ENCODE measurements at regions not wholly inside any gene's neighbourhood (a gene's known extent, or its start where the extent isn't known, plus 50 kb on each side); places are given as distances from the start of the nearest gene placed in this dataset.
"Not testable (repeated sequence)": the region's sequence is repeated elsewhere in the genome, so short reads cannot be mapped to it uniquely, and the experiment has no call there.

GRCh38 chr1:222865718-222866117 is 50.9 kb downstream of the DISP1 start:
- DNase-seq, result no peak

- DNase-seq, result no peak
These were observed 52.5 kb downstream of the DISP1 start for GRCh38 chr1:222867316-222867715.

GRCh38 chr1:222876182-222876581 is 61.3 kb downstream of the DISP1 start:
- DNase-seq, result no peak

- DNase-seq, result no peak
These were observed 63.0 kb downstream of the DISP1 start for GRCh38 chr1:222877854-222878253.

- DNase-seq, result peak; percentile 49
These were observed 65.7 kb downstream of the DISP1 start for GRCh38 chr1:222880587-222880986.

GRCh38 chr1:222886194-222886854 is 71.5 kb downstream of the DISP1 start:
- no peak for DNase-seq

GRCh38 chr1:222886878-222887351 is 72.1 kb downstream of the DISP1 start:
- DNase-seq, result no peak

GRCh38 chr1:222889440-222889839 is 74.6 kb downstream of the DISP1 start:
- DNase-seq, result no peak

- DNase-seq, result no peak
These were observed 75.9 kb downstream of the DISP1 start for GRCh38 chr1:222890716-222891115.

GRCh38 chr1:222891578-222891977 is 76.7 kb downstream of the DISP1 start:
- DNase-seq, result no peak

- DNase-seq, result peak; percentile 32
These were observed 77.4 kb downstream of the DISP1 start for GRCh38 chr1:222892137-222892769.

- no peak for DNase-seq
These were observed 78.4 kb downstream of the DISP1 start for GRCh38 chr1:222893255-222893654.

- no peak for DNase-seq
These were observed 79.5 kb downstream of the DISP1 start for GRCh38 chr1:222894331-222894730.

GRCh38 chr1:222896630-222897526 is 82.0 kb downstream of the DISP1 start:
- no peak for DNase-seq

- no peak for DNase-seq
These were observed 82.8 kb downstream of the DISP1 start for GRCh38 chr1:222897527-222898190.

- DNase-seq, result no peak
These were observed 83.3 kb downstream of the DISP1 start for GRCh38 chr1:222898191-222898527.

GRCh38 chr1:222899471-222899870 is 84.6 kb downstream of the DISP1 start:
- DNase-seq, result no peak

- no peak for DNase-seq
These were observed 89.6 kb downstream of the DISP1 start for GRCh38 chr1:222904451-222904850.

- DNase-seq, result no peak
These were observed 90.3 kb downstream of the DISP1 start for GRCh38 chr1:222905151-222905550.

- not testable (repeated sequence) for DNase-seq
These were observed 91.5 kb downstream of the DISP1 start for GRCh38 chr1:222906271-222906739.

- peak; percentile 47 for DNase-seq
These were observed 94.7 kb downstream of the DISP1 start for GRCh38 chr1:222909586-222909985.

- no peak for DNase-seq
These were observed 95.9 kb downstream of the DISP1 start for GRCh38 chr1:222910699-222911098.

- DNase-seq, result no peak
These were observed 97.0 kb downstream of the DISP1 start for GRCh38 chr1:222911866-222912265.

Measured in fibroblast of skin of scalp (primary cell).